HG03565 (cell line): ENCODE measurements at regions not wholly inside any gene's neighbourhood (a gene's known extent, or its start where the extent isn't known, plus 50 kb on each side); places are given as distances from the start of the nearest gene placed in this dataset.
A peak's percentile ranks its signal among the peaks of the same experiment; 100 is the strongest.

Experiments used
- ATAC-seq: cut with Tn5 transposase; IDR thresholded peaks from one replicate; pipeline ENCODE4 v1.9.1; 2021; ENCODE audit warnings: mild to moderate bottlenecking, moderate library complexity; ENCODE audit not compliant: unreplicated experiment

DNA sequence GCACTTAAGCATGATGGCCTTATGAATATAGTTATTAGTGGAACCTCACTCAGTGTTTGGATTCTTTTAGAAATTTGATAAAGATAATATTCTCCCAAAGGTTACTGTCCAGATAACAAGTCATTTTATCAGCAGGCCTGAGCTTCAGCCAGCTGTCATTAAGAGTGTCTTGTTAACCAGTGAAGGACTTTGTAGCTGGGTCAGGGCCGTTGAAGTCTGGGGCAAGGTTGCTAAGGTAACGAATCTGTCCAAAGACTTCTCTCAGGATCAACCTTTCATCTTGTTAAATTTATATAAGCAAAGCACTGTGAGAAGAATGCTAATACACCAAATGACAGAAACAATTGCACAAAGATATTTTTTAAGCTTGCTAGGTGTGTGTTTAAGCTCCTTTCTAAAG is 271.3 kb upstream of the TMPO start:
- ATAC-seq = no peak

DNA sequence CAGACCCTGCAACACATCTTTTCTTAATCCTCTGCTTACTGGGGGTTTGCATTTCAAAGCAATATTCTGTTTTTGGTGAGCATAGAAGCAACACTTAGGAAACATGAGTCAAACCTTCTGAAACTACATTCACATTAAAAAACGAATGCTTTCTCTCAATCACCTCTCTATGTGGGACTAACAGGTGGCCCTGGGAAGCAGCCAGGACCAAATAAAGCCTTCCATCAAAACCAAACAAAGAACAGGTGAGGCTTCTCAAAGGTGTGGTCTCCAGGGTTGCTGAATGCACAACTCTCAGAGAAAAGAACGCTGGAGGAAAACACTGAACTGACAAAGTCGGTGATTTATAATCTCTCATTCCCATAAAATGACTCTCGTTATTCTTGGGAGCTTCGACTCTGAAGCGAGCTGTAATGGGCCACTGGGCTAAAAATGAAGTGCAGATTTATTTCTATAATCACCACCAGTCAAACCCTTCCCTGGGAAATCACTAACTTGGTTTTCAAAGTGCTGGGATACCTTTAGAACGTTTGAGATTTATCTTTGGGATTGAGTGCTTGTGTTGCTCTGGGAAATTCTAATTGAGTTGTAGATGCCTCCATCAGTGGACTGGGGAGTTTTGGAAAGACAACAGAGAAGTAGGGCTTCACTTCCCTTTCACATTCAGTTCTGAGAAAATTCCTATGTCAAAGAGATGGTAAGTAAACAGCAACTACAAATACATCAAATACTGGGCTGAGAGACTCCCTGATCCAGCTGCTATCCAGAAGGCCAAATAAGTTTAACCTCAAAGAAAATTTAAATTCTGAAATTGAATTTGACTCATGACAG is 262.0 kb upstream of the TMPO start:
- no peak for ATAC-seq

DNA sequence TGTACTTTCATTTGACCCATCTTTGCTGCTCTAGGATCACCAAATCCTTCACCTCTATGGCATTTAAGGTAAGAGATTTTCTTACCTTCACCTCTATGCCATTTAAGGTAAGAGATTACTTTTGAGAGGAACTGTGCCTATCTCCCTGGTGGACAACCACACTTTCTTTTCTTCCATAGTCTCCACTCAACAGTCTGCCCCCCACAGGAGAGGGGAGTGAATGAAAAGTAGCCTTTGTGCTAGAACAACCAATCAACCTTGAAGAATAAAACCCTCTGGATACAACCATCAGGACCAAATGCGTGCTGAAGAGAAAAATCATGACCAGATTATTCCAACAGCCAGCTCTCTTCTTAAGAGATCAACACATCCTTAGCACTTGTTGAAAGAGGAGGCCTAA is 258.6 kb upstream of the TMPO start:
- no peak for ATAC-seq

DNA sequence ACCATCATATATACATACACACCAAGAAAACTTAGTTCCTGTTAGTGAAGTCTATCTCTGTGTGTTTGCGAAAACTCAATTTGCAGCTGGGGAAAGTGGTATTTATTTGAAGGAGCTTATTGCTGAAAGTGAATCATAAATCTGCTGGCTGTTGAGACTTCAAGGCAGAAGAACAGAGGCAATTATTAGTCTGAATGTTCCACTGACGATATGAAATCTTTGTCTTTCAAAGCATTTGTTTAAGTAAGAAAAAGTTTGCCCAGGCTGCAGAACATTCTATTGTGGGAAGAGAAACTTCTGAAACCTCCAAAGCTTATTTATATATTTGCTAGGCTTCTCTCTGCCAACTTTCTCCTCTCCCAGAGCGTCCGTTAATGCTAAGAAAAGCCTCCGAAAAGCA is 255.7 kb upstream of the TMPO start:
- ATAC-seq = no peak

DNA sequence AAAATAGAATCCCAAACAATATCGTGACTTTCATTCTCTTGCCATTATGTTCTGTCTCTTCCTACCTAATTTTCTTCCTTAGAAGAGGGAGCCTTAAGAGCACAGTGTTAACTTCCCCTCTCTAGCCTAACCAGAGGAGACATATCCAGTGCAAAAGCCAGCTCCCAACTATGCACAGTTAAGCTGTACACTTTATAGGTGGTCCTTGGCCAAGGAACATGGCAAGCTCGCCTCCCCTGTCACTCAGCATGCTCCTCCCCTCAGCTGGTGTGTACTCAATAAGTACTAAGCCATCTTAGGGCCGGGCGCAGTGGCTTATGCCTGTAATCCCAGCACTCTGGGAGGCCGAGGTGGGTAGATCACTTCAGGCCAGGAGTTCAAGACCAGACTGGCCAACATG is 255.1 kb upstream of the TMPO start:
- no peak for ATAC-seq

DNA sequence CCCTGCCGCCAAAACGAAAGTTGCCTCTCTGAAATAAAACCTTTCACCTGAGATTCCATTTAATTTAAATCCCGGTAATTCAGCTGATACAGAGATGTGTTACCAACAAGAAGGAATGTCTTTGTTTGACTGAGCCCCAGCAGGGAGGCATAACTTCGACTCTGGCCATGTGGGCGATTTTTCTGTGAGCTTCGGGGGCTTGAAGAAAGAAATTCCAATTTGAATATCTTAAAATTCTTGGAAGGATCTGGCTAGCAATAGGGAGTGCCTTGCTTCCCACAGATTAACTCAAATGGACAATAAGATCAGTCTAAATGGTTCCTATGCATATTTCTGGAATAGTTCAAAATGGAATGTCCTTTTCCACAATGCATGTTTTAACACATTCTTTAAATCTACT is 252.5 kb upstream of the TMPO start:
- no peak for ATAC-seq

DNA sequence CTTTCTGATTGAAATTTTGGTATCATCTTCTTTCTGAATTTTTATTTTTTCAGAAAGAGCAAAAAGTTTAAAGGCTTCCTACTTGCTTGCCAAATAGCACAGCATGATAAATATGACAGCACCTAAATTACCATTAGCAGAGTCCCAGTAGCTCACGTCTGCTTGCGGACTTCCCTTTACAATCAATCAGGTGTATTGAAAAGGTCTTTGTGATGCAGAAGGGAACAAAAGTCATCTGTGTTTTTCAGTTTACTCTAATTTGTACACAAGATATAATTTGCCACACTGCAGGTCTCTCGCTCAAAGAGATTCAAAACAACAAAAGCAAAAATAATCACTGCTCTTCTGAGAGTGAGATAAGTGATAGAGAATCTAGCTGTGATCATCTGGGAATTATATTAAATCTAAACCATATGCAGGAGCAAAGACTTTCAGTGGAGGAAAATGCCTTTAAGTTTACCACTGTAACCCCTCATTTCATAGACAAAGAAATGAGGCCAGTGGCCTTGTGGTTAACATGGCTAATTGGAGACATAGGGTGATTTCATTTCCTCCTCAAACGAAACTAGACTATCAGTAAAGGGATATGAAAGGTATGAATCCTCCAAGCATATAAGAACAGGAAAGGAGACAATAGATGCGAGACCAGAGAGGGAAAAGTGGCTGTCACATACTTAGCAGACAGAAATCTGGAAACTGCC is 240.8 kb upstream of the TMPO start:
- peak; percentile 99 for ATAC-seq

DNA sequence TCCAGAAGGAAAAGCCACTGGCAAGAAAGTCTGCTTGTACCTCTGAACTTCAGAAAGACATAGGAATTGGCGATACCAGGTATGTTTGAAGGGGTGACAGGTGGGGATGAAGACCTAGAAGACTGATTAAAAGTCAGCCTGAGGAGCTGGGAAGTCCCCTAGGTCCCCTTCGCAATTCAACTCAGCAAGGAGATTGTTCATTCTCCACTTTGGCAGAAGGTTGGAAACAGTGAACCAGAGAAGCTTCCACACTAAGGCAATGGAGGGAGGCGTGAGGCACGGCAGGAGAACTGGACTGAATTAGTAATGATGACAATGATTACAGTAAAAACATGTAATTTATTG is 240.3 kb upstream of the TMPO start:
- peak; percentile 29 for ATAC-seq

DNA sequence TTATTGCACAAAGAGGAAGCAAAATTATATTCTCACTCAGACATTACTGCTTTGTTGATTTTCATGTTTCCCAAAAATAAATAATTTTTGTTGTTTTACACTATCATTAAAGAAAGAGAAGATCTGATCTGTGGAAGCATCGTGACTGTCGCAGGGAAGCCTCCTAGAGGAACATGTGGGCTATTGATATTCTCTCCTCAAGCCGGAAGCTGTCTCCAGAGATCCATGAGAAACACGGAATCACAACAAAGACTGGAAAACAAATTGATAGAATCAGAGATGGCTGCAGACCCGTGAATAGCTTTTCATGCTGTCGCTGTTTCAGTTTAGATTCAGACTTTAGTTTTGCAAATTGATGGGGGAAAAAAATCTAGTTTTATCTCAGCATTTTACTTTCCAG is 235.2 kb upstream of the TMPO start:
- ATAC-seq = no peak

DNA sequence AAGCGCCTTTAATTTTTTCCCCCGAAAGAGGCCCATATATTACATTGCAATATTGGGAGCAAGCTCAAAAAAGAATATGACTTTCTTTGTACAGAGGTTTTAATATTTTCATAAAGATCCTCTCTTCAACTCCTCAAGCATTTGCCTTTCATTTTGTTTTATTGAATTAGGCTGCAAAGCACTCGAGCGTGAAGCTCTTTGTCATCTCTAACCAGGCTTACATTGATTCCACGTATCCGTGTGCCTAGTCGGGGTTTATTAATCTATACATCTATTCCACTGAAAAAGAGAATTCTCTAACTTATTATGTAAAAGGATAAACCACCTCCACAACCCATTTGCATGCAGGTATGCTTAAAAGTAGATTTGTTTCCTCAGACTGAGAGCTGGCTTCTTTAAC is 234.8 kb upstream of the TMPO start:
- ATAC-seq = no peak

DNA sequence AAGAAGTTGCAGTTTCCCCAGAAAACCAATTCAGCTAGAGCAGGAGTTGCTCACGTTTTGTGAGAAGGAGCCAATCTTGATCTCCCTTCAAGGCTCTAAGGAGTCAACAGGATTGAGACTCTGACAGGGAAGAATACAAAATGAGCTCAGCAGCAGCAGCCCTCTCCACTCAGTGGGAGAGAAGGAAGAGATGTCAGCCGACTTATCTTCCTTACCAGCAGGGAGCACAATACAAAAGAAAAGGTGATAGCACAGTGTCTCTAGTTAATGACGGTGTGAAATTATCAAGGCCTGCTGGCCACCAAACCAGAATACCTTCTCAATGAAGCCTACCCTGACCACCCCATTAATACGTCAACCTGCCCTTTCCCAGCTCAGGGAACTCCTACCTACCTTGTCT is 223.6 kb upstream of the TMPO start:
- no peak for ATAC-seq

DNA sequence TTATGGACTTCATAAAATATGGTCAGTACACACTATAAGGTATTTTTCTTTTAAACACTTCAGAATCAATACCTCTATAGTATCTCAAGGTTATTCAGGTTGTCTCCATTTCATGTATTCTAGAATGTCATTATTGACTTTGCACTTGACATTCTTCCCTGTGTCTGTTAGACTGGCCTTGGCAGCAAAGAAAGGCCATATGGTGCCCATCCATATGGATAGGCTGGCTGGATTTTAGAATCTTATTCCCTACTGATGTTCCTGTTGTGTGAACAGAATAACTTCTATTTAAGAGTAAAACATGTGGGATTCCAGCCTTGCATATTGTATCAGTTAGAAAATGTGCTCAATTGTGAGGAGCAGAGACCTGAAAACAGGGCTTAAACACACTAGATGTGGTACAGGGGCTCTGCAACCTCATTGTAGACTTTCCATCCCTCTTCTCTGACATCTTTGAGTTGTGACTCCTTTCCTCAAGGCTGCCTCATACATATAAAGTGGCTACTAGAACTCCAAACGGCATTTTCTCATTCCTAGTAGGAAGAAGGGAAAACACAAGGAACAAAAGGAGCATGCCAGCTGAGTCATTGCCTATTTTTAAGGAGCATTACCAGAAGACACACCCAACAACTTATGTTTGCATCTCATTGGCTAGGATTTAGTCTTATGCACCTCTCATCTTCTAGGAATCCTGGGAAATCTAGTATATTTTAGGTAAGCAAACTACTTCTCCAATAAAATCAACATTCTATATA is 221.2 kb upstream of the TMPO start:
- no peak for ATAC-seq

DNA sequence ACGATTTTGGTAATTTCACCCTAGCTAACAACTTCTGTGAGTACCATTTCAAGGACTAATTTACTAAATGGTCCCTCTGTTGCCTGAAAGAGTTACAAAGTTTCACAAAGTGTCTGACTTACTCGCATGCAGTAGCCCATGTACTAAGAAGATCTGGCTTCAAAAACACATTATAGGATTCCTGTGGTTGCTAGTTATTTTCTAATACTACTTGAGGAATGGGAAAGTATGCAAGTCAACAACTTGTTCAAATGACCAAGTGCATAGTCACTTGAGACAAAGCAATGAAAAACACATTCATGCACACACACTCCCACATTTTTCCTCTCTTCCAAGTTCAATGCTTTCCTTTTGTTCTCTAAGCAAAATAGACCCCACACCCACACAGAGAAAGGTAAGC is 219.7 kb upstream of the TMPO start:
- no peak for ATAC-seq

DNA sequence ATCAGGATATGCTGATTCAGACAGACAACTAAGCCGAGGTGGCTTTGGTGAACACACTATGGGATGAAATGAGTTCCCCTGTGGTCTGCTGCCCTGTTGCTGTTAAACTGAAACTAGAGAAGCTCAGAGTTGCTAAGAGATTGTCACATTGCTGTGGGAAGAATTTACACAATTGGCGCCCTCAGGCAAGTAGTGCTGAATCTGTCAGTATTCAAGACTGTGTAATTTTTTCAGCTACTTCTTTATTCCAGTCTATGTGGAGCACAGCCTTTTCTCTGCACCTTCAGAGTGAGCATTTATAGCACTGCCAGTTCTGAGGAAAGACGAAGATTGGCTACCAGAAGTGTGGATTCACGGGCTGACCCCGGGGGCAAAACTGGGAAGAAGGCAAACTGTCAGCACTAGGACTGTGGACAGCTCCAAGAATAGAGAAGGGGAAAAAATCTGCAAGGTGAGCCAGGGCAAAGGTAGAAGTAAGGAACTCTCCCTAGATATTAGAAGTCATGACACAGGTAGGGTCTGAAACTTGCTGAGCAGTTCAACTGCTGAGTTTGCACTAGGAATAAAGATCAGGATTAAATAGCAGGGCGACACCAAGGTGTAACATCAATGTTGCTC is 218.8 kb upstream of the TMPO start:
- no peak for ATAC-seq

DNA sequence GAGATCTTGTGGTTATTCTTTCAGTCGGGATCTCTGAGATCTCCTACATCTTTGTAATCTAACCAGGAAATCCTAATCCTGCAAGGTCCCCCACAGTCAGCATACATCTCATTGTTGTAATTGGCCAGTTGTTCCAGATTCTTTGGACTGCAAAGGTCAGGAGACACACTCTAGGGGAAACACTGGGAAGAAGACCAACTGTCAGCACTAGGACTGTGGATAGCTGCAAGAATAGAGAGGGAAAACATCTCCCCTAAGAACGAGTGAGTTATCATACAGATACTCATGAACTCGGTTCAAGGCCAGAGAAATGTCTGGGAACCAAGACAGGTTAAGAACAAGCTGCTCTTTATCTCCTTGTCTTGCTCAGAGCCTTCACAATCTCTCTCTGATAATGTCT is 217.9 kb upstream of the TMPO start:
- ATAC-seq = no peak

DNA sequence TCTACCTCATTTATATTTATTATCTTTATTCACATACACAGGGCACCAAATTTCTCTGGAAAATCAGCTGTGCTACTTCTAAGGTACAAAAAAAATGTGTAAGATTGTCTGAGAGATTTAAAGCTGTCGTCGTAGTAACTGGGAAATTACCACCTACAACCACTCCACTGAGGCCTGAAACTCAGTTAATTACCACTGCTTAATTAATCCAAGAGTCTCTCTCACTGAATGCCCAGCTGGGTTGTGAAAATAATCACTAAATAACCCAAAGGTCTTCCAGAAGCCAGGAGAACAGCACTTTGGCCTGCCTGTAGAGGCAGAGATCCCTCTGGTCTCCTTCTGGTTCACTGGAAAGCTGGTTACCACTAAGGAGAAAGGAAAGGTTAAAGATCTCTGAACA is 207.2 kb upstream of the TMPO start:
- no peak for ATAC-seq

DNA sequence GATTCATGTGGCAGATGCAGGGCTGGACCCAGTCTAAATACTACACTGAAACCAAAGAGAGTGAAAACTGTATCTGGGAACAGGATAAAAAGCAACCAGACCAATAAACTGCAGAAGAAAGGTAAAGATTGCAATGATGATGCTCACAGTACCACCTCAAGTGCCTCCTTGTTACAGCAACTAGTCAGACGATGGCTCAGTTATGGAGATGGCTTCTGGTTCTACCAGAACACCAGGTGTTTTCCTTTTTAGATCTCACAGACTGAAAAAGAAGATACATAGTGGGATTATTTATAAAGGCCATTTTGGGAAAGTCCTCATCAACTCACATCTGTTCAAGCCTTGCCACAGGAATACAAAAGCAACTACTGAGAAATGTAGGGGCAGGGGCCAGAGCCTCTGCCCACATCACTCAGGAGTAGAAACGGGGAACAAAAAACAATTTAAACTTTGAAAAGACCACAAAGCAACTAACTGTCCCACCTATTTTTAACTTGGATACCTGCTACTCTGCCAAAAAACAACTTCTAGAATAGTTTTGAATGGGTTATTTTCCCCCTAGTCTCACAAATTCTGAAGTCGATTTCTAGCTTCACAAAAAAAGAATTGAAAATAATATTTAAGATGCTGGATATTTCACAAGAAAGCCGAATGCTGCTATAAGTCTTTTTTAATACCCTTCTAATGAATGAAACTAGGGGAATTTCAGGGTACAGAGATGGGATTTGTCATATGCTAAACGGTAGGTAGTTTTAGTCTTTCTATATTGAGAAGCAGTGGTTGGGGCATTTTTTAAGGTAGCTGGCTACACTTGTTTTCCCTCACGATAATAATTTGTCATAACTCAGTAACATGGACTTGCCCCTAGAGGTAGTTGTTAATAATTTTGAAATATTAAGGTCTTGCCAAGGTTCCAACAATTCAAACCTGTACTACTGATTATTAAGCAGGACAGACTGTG is 197.2 kb upstream of the TMPO start:
- no peak for ATAC-seq

DNA sequence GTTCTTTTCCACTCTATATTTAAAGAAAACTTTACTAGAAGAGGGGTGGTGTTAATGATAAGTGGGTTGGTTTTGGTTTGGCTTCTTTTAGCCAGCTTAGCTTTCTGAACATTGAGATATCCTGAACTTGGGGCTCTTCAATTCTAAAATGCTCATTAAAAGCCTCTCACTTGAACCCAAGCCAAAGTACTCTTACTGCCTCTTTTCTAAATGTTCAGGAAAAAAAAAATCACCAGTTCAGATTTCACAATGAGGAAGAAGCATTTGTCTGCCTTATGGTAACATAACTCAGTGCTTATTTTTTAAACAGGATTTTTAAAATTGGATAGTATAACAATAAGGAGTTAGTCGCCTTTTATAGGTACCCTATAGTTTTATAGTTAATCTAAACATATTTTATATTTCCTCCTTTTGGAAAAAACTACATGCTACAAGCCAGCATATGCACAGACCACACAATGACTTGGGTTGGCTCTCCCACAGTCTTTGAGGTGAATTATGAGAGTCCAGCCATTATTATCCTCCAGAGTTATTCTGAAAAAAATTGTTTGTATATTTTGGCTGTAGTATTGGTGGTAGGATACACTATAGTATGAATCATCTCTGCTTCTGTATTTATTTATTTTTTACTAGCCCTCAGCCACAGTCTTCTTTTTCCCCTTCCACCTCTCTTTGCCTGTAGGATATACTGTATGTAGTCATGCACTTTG is 195.5 kb upstream of the TMPO start:
- ATAC-seq = no peak

DNA sequence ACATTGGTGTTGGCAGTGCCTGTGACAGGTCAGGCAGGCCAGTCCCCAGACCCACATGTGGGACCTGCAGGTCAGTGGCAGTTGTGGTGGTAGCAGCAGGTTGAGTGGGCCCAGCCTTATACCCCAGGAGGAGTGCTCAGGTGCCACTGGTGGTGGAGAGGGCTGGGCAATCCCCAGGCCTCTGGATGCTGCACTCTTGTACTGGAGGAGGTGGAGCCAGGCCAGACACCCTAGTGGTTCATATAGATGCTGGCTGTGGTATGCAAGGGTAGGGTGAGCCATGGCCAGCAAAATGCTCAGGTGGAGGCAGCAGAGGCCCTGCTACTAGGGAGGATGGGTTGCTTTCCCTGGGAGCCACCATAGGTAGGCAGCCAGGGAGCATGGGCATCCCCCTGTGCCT is 190.4 kb upstream of the TMPO start:
- no peak for ATAC-seq

DNA sequence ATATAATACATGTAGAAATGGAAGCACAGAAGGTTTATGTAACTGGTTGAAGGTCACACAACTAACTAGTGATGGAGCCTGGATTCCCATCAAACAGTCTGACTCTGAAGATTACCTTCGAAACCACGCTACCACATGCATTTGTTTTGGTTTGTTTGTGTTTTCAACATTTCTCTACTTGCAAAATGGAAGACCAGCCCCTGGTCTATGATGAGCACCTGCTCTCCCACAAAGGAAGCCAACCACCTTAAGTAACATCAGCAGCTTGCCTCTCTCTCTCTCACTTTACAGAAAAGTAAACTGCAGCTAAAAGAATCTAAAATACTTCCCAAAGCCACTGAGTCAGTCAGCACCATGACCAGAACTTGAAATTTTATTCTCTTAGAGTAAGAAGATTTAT is 186.9 kb upstream of the TMPO start:
- ATAC-seq = no peak
